Natural killer cell (primary cell): ENCODE measurements at regions not wholly inside any gene's neighbourhood (a gene's known extent, or its start where the extent isn't known, plus 50 kb on each side); places are given as distances from the start of the nearest gene placed in this dataset.

Experiments used
- ATAC-seq, 3 donors: fragments of 150-1000 bp in 2 of 3; fragments of 200-7000 bp in 1 of 3; cut with Tn5 transposase; 1 replicate in 1 of 3; 2 replicates in 2 of 3; pipeline ENCODE4 v1.10.0; 2021; ENCODE audit warnings: mild to moderate bottlenecking in 2 of 3, moderate library complexity in 2 of 3
- DNase-seq, 2 donors: peaks; one replicate each; pipeline versions ENCODE4 v3.0.0 to v3.0.0-alpha.2; 2013 to 2021; ENCODE audit warnings: mixed read lengths in 1 of 2
- H3K27ac ChIP-seq: one replicate; pipeline ENCODE4 v1.5.1; 2013; ENCODE audit warnings: mild to moderate bottlenecking, low read length
- H3K27me3 ChIP-seq: one replicate; pipeline ENCODE4 v1.6.1; 2013; ENCODE audit warnings: low read length; ENCODE audit not compliant: control insufficient read depth, insufficient read depth
- H3K36me3 ChIP-seq: one replicate; pipeline ENCODE4 v1.6.1; 2013; ENCODE audit warnings: low read length; ENCODE audit not compliant: control insufficient read depth, insufficient read depth
- H3K4me1 ChIP-seq: one replicate; pipeline ENCODE4 v1.6.1; 2013; ENCODE audit warnings: low read length; ENCODE audit not compliant: control insufficient read depth, insufficient read depth
- H3K4me3 ChIP-seq: one replicate; pipeline ENCODE4 v1.5.1; 2013; ENCODE audit warnings: low read length
- H3K9me3 ChIP-seq: one replicate; pipeline ENCODE4 v1.6.1; 2013; ENCODE audit warnings: low read length; ENCODE audit not compliant: control insufficient read depth, insufficient read depth
- H3K27ac Mint-ChIP-seq, 2 donors: one replicate each; pipeline ENCODE4 v1.8.0; 2022; ENCODE audit warnings: mild to moderate bottlenecking in 2 of 2, mixed read lengths in 2 of 2, moderate library complexity in 1 of 2
- H3K27me3 Mint-ChIP-seq, 2 donors: one replicate each; pipeline ENCODE4 v1.8.0; 2022; ENCODE audit warnings: low read depth in 2 of 2, mixed read lengths in 2 of 2
- H3K36me3 Mint-ChIP-seq: one replicate; pipeline ENCODE4 v1.8.0; 2022; ENCODE audit warnings: mixed read lengths
- H3K4me1 Mint-ChIP-seq, 2 donors: one replicate each; pipeline ENCODE4 v1.8.0; 2022; ENCODE audit warnings: mixed read lengths in 2 of 2
- H3K4me3 Mint-ChIP-seq: one replicate; pipeline ENCODE4 v1.8.0; 2022; ENCODE audit warnings: mild to moderate bottlenecking, moderate library complexity, mixed read lengths
- H3K9me3 Mint-ChIP-seq, 2 donors: one replicate each; pipeline ENCODE4 v1.8.0; 2022; ENCODE audit warnings: mixed read lengths in 2 of 2
- WGBS: methylation state at CpG from one replicate; pipeline ENCODE4 v1.1.7; 2013; ENCODE audit warnings: missing lambda C conversion rate; ENCODE audit not compliant: insufficient coverage; 5-methylcytosine and 5-hydroxymethylcytosine counted together
- intact Hi-C: fragments of 100-400 bp; cut with micrococcal nuclease; formaldehyde crosslinking; loops from one replicate; pipeline ENCODE4 v1.14.2; 2022
- TF ChIP-seq, protein P1 (sequence below): fragments of 200-600 bp; IDR thresholded peaks from one replicate; pipeline ENCODE4 v1.8.0; 2022; ENCODE audit warnings: antibody characterized with exemption

DNA sequence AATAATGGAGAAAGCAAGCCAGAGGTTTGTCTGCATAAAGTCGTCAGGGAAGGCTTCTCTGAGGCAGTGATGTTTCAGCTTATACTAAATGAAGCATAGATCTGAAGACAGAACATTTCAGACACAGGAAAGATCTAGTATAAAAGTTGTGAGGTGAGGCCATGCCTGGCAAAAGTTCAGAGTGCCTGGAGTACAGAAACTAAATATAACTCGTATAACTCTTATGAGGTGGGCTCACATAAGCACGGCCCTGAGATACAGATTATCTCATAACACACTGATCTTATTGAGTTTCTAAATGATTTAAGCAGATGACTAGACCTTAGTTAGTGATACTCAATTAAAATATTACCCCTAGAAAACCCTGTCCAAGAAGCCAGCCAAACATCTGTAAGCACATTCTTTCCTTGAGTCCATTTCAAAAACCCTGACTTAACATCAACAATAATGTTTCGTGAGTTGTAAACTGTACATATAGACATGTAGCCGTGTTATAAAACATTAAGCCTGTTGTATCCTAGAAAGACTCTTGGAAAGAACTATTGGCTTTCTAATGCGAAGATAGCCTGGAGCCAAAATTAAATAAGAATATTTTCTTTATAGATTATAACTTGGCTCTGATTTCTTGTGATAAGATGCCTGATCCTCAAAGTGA lies 667.6 kb downstream of the TENT5A start:
- H3K36me3 Mint-ChIP-seq, result no peaks in the 10 kb centered on the region
- H3K27me3 Mint-ChIP-seq, result no peaks in the 10 kb centered on the region
- no peaks in the 10 kb centered on the region for H3K4me1 Mint-ChIP-seq
- DNase-seq, result no peak
- 90% methylated on average over 5 of the region's 6 CpGs for WGBS
- peaks cover 0 to 5% of the 10 kb centered on the region in 2 donors for H3K9me3 Mint-ChIP-seq
- no peaks in the 10 kb centered on the region for H3K27me3 ChIP-seq
- no peak overlapping the region for H3K4me3 Mint-ChIP-seq
- H3K4me3 ChIP-seq, result no peak overlapping the region
- no peak for ATAC-seq
- no peaks in the 10 kb centered on the region for H3K9me3 ChIP-seq
- H3K4me1 ChIP-seq, result no peaks in the 10 kb centered on the region
- H3K27ac ChIP-seq, result no peak overlapping the region
- no peak overlapping the region for H3K27ac Mint-ChIP-seq
- intact Hi-C loops, result no loop called here
- H3K36me3 ChIP-seq, result no peaks in the 10 kb centered on the region
- TF ChIP-seq, protein P1, sequence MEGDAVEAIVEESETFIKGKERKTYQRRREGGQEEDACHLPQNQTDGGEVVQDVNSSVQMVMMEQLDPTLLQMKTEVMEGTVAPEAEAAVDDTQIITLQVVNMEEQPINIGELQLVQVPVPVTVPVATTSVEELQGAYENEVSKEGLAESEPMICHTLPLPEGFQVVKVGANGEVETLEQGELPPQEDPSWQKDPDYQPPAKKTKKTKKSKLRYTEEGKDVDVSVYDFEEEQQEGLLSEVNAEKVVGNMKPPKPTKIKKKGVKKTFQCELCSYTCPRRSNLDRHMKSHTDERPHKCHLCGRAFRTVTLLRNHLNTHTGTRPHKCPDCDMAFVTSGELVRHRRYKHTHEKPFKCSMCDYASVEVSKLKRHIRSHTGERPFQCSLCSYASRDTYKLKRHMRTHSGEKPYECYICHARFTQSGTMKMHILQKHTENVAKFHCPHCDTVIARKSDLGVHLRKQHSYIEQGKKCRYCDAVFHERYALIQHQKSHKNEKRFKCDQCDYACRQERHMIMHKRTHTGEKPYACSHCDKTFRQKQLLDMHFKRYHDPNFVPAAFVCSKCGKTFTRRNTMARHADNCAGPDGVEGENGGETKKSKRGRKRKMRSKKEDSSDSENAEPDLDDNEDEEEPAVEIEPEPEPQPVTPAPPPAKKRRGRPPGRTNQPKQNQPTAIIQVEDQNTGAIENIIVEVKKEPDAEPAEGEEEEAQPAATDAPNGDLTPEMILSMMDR, result no peak

DNA sequence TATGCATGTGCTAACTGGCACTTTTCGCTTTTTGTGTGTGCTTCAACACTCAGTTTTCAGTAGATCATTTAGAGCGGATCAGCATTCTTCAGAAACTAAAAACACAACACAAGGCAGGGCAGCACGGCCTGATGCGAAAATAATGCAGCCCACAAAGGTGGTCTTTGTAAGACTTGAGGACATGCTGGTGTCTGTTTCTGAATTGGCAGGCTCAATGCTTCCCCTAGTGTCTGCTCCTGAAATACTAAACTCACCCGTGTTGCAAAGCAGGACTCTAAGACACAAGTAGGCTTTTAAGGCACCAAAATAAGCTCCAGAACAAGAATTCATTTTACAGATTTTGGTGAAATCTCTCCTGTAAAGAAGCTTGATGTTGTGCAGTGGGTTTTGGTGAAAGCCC lies 676.5 kb downstream of the TENT5A start:
- no peaks in the 10 kb centered on the region for H3K27me3 ChIP-seq
- no peak overlapping the region for H3K27ac ChIP-seq
- no peak overlapping the region for H3K27ac Mint-ChIP-seq
- H3K4me3 ChIP-seq, result no peak overlapping the region
- H3K4me1 ChIP-seq, result no peaks in the 10 kb centered on the region
- H3K36me3 ChIP-seq, result no peaks in the 10 kb centered on the region
- no peaks in the 10 kb centered on the region for H3K9me3 ChIP-seq
- intact Hi-C loops, result no loop called here
- DNase-seq (no peak), ATAC-seq (no peak)
- H3K9me3 Mint-ChIP-seq, result peaks cover 8 to 9% of the 10 kb centered on the region in 2 donors
- H3K4me3 Mint-ChIP-seq, result no peak overlapping the region
- H3K27me3 Mint-ChIP-seq, result no peaks in the 10 kb centered on the region
- H3K4me1 Mint-ChIP-seq, result no peaks in the 10 kb centered on the region
- WGBS, result 75% methylated on average over 5 of the region's 5 CpGs
- TF ChIP-seq, protein P1, result no peak
- H3K36me3 Mint-ChIP-seq, result no peaks in the 10 kb centered on the region

DNA sequence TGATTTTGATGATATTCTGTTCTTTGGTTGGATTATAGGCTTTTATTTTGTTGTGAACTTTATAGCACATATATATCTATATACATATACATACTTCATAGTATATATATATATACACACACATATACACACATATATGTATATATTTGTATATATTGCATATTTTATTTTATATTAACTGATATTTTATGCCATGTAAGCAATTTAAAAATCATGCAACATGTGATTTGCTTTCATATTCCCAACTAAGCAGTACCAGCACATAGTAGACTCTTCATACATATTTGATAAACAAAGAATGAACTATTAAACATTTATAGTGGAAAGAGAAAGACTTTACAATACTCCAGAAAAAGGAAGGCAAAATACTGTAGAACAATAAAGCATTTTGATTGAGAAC lies 679.2 kb downstream of the TENT5A start:
- no peaks in the 10 kb centered on the region for H3K4me1 Mint-ChIP-seq
- H3K4me3 Mint-ChIP-seq, result no peak overlapping the region
- H3K27me3 Mint-ChIP-seq, result no peaks in the 10 kb centered on the region
- H3K36me3 Mint-ChIP-seq, result no peaks in the 10 kb centered on the region
- intact Hi-C loops, result no loop called here
- Histone ChIP-seq H3K27ac (no peak overlapping the region), H3K27me3 (no peaks in the 10 kb centered on the region), H3K36me3 (no peaks in the 10 kb centered on the region), H3K9me3 (no peaks in the 10 kb centered on the region), H3K4me1 (no peaks in the 10 kb centered on the region), H3K4me3 (no peak overlapping the region)
- peaks cover 12 to 13% of the 10 kb centered on the region in 2 donors for H3K9me3 Mint-ChIP-seq
- DNase-seq (no peak), ATAC-seq (no peak)
- TF ChIP-seq, protein P1, result no peak
- H3K27ac Mint-ChIP-seq, result no peak overlapping the region

DNA sequence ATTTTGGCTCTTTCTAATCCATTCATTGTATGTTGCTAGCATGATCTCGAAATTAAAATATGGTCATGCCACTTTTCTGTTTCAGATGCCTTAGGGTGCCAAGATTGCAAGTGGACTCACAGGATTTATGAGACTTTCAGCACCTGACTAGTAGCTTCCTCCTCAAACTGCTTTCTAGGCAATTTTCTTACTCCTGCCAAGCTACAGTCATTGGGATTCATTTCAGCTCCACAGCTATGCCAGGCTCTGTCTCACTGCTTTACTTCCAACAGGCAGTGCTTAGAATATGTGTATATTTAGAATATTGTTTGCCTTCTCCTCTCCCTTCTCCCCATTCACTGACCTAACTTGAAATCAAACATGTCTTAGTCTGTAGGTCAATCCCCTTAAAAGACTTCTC lies 681.4 kb downstream of the TENT5A start:
- H3K4me1 Mint-ChIP-seq, result no peaks in the 10 kb centered on the region
- H3K27me3 Mint-ChIP-seq, result no peaks in the 10 kb centered on the region
- ATAC-seq (no peak), DNase-seq (no peak)
- Histone ChIP-seq H3K36me3 (no peaks in the 10 kb centered on the region), H3K9me3 (no peaks in the 10 kb centered on the region), H3K27me3 (no peaks in the 10 kb centered on the region), H3K4me3 (no peak overlapping the region), H3K4me1 (no peaks in the 10 kb centered on the region), H3K27ac (no peak overlapping the region)
- 70% methylated on average over 1 of the region's 1 CpG for WGBS
- TF ChIP-seq, protein P1, result no peak
- H3K9me3 Mint-ChIP-seq, result peaks cover 11 to 12% of the 10 kb centered on the region in 2 donors
- H3K36me3 Mint-ChIP-seq, result no peaks in the 10 kb centered on the region
- no peak overlapping the region for H3K27ac Mint-ChIP-seq
- no peak overlapping the region for H3K4me3 Mint-ChIP-seq
- intact Hi-C loops, result no loop called here
